Adrenal gland (tissue), 9 donors: ENCODE measurements at regions not wholly inside any gene's neighbourhood (a gene's known extent, or its start where the extent isn't known, plus 50 kb on each side); places are given as distances from the start of the nearest gene placed in this dataset.

Source experiments
- DNase-seq, 7 donors: peaks; one replicate each; pipeline ENCODE4 v3.0.0-alpha.2; 2019 to 2020
- H3K27ac ChIP-seq, 5 donors: fragments of 200-600 bp; sonication (generic) in 4 of 5; 1 replicate in 3 of 5; 2 replicates in 2 of 5; pipeline versions ENCODE4 v1.5.1 to v1.8.0; 2016 to 2020; ENCODE audit warnings: mild to moderate bottlenecking in 1 of 5
- H3K27me3 ChIP-seq: fragments of 200-600 bp; 2 replicates; pipeline ENCODE4 v1.8.0; 2021
- H3K36me3 ChIP-seq, 2 donors: fragments of 200-600 bp; replicated peaks in 1 of 2; 1 replicate in 1 of 2; 2 replicates in 1 of 2; pipeline versions ENCODE4 v1.5.1 to v1.8.0; 2018 to 2022
- H3K4me1 ChIP-seq, 2 donors: fragments of 200-600 bp; replicated peaks in 1 of 2; 1 replicate in 1 of 2; 2 replicates in 1 of 2; pipeline versions ENCODE4 v1.5.1 to v1.8.0; 2018 to 2021
- H3K4me3 ChIP-seq, 4 donors: fragments of 200-600 bp; sonication (generic) in 3 of 4; one replicate each; pipeline ENCODE4 v1.5.1; 2016 to 2018
- H3K9me3 ChIP-seq, 3 donors: fragments of 200-600 bp; sonication (generic) in 1 of 3; replicated peaks in 1 of 3; 1 replicate in 2 of 3; 2 replicates in 1 of 3; pipeline versions ENCODE4 v1.5.1 to v1.8.0; 2016 to 2021
- POLR2A ChIP-seq, 2 donors: fragments of 450-650 bp; IDR thresholded peaks; one replicate each; pipeline ENCODE4 v1.6.1; 2017; ENCODE audit warnings: antibody characterized with exemption in 2 of 2, mild to moderate bottlenecking in 2 of 2, moderate library complexity in 1 of 2
- WGBS, 4 donors: extraction: QIAGEN DNeasy Blood & Tissue Kit in 2 of 4; methylation state at CpG; one replicate each; pipeline versions ENCODE4 v1.1.5 to v1.1.7; 2013 to 2017; 5-methylcytosine and 5-hydroxymethylcytosine counted together
- intact Hi-C, 2 donors: fragments of 100-400 bp; cut with DNase I; formaldehyde crosslinking; loops; one replicate each; pipeline versions ENCODE4 v1.14.1 to v1.15.0; 2022 to 2023
- TF ChIP-seq, protein P1 (sequence below), 6 experiments: fragments of 450-650 bp in 4 of 6; fragments of 200-600 bp in 2 of 6; sonication (generic) in 1 of 6; IDR thresholded peaks; 1 replicate in 5 of 6; 2 replicates in 1 of 6; pipeline versions ENCODE4 v1.5.1 to v1.8.0; 2016 to 2021; ENCODE audit warnings: antibody characterized with exemption in 6 of 6, mild to moderate bottlenecking in 2 of 6, moderate library complexity in 1 of 6
- donor health status: healthy with polysubstance abuse.
- donor health status: Bipolar disorder and iron deficiency.
- donor health status: DM: yes; HTN: yes; CAD: no.
- donor health status: DM: no; HTN: no; CAD: no.
- donor health status: DM: no; HTN: no; CAD: no.

DNA sequence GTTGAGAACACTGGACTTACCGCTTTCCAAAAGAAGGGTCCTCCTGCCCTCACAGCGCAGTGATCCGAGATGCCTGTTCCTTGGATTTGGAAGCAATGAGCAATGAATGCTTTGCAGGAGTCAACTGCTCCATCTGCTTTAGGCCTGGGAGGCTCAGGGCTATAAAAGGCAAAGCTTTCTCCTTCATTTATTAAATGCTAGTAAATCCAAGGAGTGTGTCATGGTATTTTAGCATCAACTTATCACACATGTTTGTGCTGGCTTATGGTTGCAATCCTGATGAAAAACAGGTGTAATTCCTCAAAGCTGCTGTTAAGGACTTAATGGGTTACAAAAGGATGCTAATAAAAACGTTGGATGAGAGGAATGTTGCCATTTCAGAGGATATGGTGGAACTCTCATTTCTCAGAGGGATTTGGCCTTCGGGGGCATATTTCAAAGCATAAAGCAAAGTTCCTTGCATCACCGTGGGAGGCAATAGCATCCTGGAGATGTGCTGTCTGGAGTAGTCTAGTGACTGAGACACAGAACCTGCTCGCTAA, 158.5 kb upstream of the TPM1 start:
- H3K27ac ChIP-seq: no peak overlapping the region
- H3K4me1 ChIP-seq: no peaks in the 10 kb centered on the region
- H3K4me3 ChIP-seq: no peak overlapping the region
- no peaks in the 10 kb centered on the region for H3K9me3 ChIP-seq
- H3K36me3 ChIP-seq: no peaks in the 10 kb centered on the region
- no peaks in the 10 kb centered on the region for H3K27me3 ChIP-seq
- intact Hi-C loops: no loop called here
- DNase-seq: no peak
- 69 to 78% (median 75%) methylated on average over 7 of the region's 7 CpGs for WGBS, 4 donors
- TF ChIP-seq, protein P1, sequence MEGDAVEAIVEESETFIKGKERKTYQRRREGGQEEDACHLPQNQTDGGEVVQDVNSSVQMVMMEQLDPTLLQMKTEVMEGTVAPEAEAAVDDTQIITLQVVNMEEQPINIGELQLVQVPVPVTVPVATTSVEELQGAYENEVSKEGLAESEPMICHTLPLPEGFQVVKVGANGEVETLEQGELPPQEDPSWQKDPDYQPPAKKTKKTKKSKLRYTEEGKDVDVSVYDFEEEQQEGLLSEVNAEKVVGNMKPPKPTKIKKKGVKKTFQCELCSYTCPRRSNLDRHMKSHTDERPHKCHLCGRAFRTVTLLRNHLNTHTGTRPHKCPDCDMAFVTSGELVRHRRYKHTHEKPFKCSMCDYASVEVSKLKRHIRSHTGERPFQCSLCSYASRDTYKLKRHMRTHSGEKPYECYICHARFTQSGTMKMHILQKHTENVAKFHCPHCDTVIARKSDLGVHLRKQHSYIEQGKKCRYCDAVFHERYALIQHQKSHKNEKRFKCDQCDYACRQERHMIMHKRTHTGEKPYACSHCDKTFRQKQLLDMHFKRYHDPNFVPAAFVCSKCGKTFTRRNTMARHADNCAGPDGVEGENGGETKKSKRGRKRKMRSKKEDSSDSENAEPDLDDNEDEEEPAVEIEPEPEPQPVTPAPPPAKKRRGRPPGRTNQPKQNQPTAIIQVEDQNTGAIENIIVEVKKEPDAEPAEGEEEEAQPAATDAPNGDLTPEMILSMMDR (IDR thresholded peaks at IDR 0.05): no peak
- no peak for TF ChIP-seq POLR2A (IDR thresholded peaks at IDR 0.05)

DNA sequence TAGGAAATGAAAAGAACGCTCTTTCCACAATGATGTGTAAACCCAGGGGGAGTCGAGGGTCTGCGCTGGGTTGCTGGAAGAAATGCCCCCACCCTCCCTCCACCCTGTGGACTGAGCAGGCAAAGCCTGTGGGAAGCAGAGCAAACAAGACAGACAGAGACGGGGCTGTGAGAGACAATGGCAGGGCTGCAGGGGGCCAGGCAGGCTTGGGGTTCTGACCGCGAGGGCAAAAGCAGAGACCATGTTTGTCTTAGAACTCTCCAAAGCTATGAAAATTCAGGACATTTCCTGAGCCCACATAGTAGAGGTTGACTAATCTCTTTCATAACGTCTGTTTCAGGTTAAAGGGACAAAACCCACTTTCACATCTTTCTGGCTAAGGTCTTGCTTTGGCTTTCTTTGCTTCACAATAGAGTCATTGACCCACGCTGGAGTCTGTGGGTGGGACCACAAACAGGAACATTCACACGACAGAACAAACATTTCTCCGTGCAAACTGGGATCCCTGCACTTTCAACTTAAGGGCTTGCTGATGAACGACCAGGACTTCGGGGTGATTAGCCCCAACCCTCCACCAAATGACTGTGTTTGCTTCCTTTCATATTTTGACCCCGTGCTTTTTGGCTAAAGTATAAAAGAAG, 156.0 kb upstream of the TPM1 start:
- Histone ChIP-seq H3K27ac (no peak overlapping the region), H3K27me3 (no peaks in the 10 kb centered on the region), H3K36me3 (no peaks in the 10 kb centered on the region), H3K4me1 (no peaks in the 10 kb centered on the region), H3K4me3 (no peak overlapping the region), H3K9me3 (no peaks in the 10 kb centered on the region)
- WGBS, 4 donors: 50 to 63% (median 61%) methylated on average over 13 of the region's 13 CpGs
- no peak for TF ChIP-seq POLR2A (IDR thresholded peaks at IDR 0.05)
- TF ChIP-seq, protein P1 (IDR thresholded peaks at IDR 0.05): no peak
- intact Hi-C loops: no loop called here
- no peak for DNase-seq

DNA sequence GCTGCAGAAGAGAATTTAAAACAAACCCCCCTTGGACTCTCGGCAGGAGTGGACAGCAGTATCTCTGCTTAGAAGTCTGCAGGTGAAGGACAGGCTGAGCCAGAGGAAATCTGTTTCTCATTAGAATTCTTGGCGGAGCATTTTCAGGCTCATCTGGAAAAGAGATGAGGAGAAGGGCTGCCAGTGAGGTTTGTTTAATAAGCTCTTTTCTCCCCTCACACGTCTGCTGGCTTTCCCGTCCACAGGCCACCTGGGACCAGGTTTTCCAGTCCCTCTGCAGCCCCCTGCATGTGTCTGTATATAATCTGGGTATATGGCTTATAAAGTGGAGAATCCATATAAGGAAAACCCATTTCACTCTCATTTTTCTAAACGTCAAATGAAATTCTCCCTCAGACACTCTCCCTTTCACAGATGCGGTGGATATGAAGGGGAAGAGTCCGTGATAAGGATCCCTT, 155.4 kb upstream of the TPM1 start:
- intact Hi-C loops: no loop called here
- Histone ChIP-seq H3K36me3 (no peaks in the 10 kb centered on the region), H3K4me1 (no peaks in the 10 kb centered on the region), H3K9me3 (no peaks in the 10 kb centered on the region), H3K27me3 (no peaks in the 10 kb centered on the region), H3K4me3 (no peak overlapping the region), H3K27ac (no peak overlapping the region)
- 67 to 81% (median 71%) methylated on average over 7 of the region's 7 CpGs for WGBS, 4 donors
- DNase-seq: no peak
- TF ChIP-seq POLR2A (IDR thresholded peaks at IDR 0.05): no peak
- TF ChIP-seq, protein P1 (IDR thresholded peaks at IDR 0.05): no peak

DNA sequence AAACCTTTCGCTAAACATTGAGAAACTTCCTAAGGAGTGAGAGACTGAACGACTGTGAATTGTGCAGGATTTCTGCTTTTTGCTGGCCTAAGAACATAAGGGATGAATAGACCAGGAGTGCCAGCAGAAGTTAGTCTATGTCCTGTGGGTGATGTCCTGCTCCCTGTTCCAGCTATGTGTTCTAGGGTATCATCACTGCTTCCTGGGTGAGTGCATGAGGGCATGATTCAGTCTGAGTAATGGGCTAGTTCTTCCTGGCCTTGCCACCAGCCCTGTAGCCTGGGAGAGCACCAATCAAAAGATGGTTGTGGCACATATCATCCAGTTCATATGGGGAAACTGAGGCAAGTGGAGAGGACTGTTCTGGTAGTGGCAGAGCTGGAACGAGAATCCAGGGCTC, 153.9 kb upstream of the TPM1 start:
- no peaks in the 10 kb centered on the region for H3K4me1 ChIP-seq
- intact Hi-C loops: no loop called here
- no peak overlapping the region for H3K27ac ChIP-seq
- no peaks in the 10 kb centered on the region for H3K27me3 ChIP-seq
- H3K9me3 ChIP-seq: no peaks in the 10 kb centered on the region
- TF ChIP-seq POLR2A (IDR thresholded peaks at IDR 0.05): no peak
- TF ChIP-seq, protein P1 (IDR thresholded peaks at IDR 0.05): no peak
- no peak overlapping the region for H3K4me3 ChIP-seq
- DNase-seq: no peak
- WGBS, 4 donors: 83 to 85% (median 84%) methylated on average over 3 of the region's 3 CpGs
- H3K36me3 ChIP-seq: no peaks in the 10 kb centered on the region
